IPS-18a (cell line): ENCODE measurements at regions not wholly inside any gene's neighbourhood (a gene's known extent, or its start where the extent isn't known, plus 50 kb on each side); places are given as distances from the start of the nearest gene placed in this dataset.

ENCODE experiments used
- H3K27ac ChIP-seq: one replicate; pipeline ENCODE4 v1.5.1; 2013; ENCODE audit warnings: low read length
- H3K27me3 ChIP-seq: one replicate; pipeline ENCODE4 v1.6.1; 2013; ENCODE audit warnings: mild to moderate bottlenecking, low read length; ENCODE audit not compliant: control insufficient read depth, insufficient read depth
- H3K36me3 ChIP-seq: one replicate; pipeline ENCODE4 v1.6.1; 2013; ENCODE audit warnings: low read depth, low read length; ENCODE audit not compliant: control insufficient read depth
- H3K4me1 ChIP-seq: one replicate; pipeline ENCODE4 v1.6.1; 2013; ENCODE audit warnings: low read depth, low read length; ENCODE audit not compliant: control insufficient read depth
- H3K4me3 ChIP-seq: one replicate; pipeline ENCODE4 v1.5.1; 2013; ENCODE audit warnings: low read length
- H3K9ac ChIP-seq: one replicate; pipeline ENCODE4 v1.6.1; 2013; ENCODE audit warnings: mild to moderate bottlenecking, low read length, moderate library complexity
- H3K9me3 ChIP-seq: one replicate; pipeline ENCODE4 v1.6.1; 2013; ENCODE audit warnings: low read depth, low read length; ENCODE audit not compliant: control insufficient read depth

GRCh38 chr4:189773909-189774308, 166.8 kb upstream of the FRG1 start:
- H3K9ac ChIP-seq = no peak overlapping the region
- no peak overlapping the region for H3K27ac ChIP-seq
- no peak overlapping the region for H3K4me3 ChIP-seq
- H3K27me3 ChIP-seq = no peaks in the 10 kb centered on the region
- H3K36me3 ChIP-seq = no peaks in the 10 kb centered on the region
- no peaks in the 10 kb centered on the region for H3K9me3 ChIP-seq
- H3K4me1 ChIP-seq = no peaks in the 10 kb centered on the region

DNA sequence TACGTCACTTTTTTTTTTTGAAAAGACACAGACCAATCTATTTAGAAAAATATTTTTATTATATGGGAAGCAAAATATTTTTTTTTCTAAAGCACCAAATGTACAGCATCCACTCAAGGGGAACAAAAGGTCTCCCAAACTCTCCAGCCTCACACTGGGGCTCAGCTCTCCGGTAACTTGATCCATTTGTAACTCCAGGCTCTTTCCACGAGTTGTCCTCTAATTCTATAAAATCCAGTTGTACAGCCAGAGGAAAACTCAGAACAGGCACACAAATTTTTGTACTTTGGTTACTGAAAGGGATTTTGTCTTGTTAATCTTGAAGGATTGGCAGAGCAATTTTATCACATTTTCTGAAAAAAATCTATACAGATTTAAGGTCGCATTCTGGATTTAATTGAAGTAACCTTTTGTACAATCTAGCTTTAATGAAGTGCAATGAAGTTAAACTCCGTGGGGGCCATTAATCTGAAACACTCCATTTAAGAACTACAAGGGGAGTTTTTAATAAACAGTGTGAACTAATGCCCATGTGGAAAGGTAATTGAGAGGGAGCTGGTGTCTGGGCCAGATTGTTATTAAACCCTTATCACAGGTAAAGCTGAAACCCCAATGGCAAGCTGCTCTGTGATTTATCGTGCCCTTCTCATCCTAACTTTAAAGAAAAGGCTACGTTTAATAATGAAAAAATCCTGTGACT, 161.2 kb upstream of the FRG1 start:
- no peak overlapping the region for H3K27ac ChIP-seq
- no peaks in the 10 kb centered on the region for H3K9me3 ChIP-seq
- no peak overlapping the region for H3K9ac ChIP-seq
- H3K4me3 ChIP-seq = no peak overlapping the region
- H3K36me3 ChIP-seq = no peaks in the 10 kb centered on the region
- peaks cover under 1% of the 10 kb centered on the region for H3K4me1 ChIP-seq
- no peaks in the 10 kb centered on the region for H3K27me3 ChIP-seq

GRCh38 chr4:189780391-189780790, 160.3 kb upstream of the FRG1 start:
- Histone ChIP-seq H3K36me3 (no peaks in the 10 kb centered on the region), H3K27ac (no peak overlapping the region), H3K4me1 (peaks cover 8% of the 10 kb centered on the region)

DNA sequence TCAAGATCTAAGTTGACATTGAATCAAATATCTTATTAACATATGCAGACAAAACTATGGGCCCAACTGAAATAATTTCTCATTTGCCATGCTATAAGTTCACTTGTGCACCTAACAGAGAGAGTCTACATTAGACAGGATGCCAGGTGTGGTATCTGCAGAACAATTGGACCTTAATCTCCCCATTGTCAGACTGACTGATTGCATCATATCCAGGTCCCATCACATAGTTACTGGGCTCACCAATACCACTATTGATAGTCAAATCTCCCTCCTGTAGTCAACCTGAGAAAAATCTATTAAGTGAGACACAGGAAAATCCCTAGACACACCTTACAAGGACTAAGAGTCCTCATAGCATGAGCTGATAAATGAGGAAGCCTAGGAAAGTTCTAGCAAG, 156.0 kb upstream of the FRG1 start:
- H3K27me3 ChIP-seq = no peaks in the 10 kb centered on the region
- peak overlapping the region; percentile 8 for H3K4me3 ChIP-seq
- H3K27ac ChIP-seq = no peak overlapping the region
- H3K9ac ChIP-seq = no peak overlapping the region
- H3K4me1 ChIP-seq = peaks cover 8% of the 10 kb centered on the region
- H3K9me3 ChIP-seq = no peaks in the 10 kb centered on the region
- H3K36me3 ChIP-seq = no peaks in the 10 kb centered on the region

More at GRCh38 chr4:189780391-189780790, 160.3 kb upstream of the FRG1 start:
- Histone ChIP-seq H3K9ac (no peak overlapping the region), H3K27me3 (no peaks in the 10 kb centered on the region), H3K9me3 (no peaks in the 10 kb centered on the region), H3K4me3 (no peak overlapping the region)

GRCh38 chr4:189785257-189785656, 155.4 kb upstream of the FRG1 start:
- peaks cover 8% of the 10 kb centered on the region for H3K4me1 ChIP-seq
- no peak overlapping the region for H3K9ac ChIP-seq
- no peak overlapping the region for H3K27ac ChIP-seq
- H3K4me3 ChIP-seq = no peak overlapping the region
- H3K36me3 ChIP-seq = no peaks in the 10 kb centered on the region
- no peaks in the 10 kb centered on the region for H3K9me3 ChIP-seq
- H3K27me3 ChIP-seq = no peaks in the 10 kb centered on the region

DNA sequence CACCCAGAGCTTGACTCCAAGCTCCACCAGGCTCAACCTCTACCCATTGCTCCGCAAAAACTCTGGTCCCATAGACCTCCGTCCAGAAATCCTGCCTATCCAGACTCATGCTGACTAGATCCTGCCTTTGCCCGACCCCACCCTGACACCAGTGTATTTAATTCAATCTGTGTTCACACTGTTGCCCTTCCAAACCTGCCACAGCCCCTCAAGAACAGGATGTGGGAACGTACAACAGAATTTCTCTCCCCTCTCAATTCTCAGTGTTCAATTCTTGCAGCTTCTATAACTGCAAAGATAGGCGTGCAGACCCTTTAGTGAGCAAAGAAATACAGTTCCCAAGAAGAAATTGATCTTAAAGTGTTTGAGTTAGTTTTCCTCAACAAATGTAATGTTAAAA, 154.2 kb upstream of the FRG1 start:
- Histone ChIP-seq H3K9ac (no peak overlapping the region), H3K27me3 (no peaks in the 10 kb centered on the region), H3K4me3 (no peak overlapping the region), H3K9me3 (no peaks in the 10 kb centered on the region), H3K27ac (no peak overlapping the region), H3K4me1 (peaks cover 8% of the 10 kb centered on the region), H3K36me3 (no peaks in the 10 kb centered on the region)

DNA sequence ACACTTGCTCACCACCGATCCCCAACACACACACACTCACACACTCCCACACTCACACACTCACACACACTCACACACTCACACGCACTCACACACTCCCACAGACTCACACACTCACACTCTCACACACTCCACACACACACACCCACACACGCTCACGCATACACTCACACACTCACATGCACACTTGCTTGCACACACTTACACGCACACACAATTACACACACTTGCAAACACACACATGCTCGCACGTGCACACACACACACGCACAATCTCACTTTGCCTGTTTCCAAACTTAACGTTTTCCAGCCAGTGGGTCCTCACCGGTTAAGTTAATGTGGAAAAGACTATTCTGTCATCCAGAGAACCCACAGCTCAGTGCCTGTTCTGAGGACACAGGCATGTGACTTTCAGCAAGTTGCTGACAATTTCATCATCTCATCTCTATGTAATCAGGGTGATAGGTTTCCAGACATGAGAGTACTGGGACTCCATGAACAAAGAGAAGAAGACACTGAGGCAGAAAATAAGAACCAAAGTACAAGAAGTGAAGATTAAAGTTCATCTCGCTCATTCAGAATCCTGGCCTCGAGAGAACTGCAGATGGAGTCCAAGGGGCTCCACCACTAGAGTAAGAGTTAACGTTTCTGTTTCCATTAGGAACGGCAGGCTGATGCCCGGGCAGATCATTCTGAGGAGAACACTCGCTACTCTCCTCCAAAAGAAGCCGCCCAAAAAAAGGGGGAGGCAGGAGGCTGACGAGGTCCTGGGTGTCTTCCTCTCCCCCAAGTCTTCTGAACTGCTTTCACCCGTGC, 153.2 kb upstream of the FRG1 start:
- H3K27me3 ChIP-seq = no peaks in the 10 kb centered on the region
- no peak overlapping the region for H3K9ac ChIP-seq
- H3K27ac ChIP-seq = no peak overlapping the region
- H3K4me1 ChIP-seq = peaks cover 8% of the 10 kb centered on the region
- no peaks in the 10 kb centered on the region for H3K36me3 ChIP-seq
- H3K4me3 ChIP-seq = no peak overlapping the region
- no peaks in the 10 kb centered on the region for H3K9me3 ChIP-seq

DNA sequence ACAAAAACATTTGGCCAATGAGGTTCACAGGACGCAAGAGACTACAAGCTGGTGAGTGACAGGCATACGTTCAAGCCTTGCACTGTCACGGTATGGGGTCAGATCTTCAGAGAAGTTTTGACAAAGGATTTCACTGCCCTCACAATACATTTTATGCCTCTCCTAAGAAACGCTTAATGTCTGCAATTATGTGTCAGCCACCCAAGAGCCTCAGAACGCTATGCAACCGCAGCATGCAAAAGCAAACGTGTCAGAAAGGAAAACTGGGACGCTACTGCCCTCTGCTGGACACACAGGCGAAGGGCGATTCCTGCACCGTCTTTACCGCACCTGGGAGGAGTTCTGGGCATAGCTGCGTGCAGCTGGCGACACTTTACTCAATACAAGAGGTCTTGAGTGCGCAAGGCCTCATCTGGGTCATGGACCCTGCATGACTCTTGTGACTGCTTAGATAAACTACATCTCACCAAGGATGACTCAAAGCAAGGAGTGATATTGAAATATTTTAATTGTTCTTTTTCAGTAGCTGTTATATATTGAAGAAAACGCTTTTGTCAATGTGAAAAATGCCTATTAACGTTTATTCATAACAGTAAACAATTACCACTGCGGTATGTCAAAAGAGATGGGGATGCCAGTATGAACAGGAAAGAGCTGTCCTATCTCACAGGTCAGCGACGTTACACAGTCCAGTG, 147.6 kb upstream of the FRG1 start:
- no peaks in the 10 kb centered on the region for H3K4me1 ChIP-seq
- H3K27ac ChIP-seq = no peak overlapping the region
- H3K27me3 ChIP-seq = no peaks in the 10 kb centered on the region
- no peak overlapping the region for H3K4me3 ChIP-seq
- no peaks in the 10 kb centered on the region for H3K9me3 ChIP-seq
- no peak overlapping the region for H3K9ac ChIP-seq
- H3K36me3 ChIP-seq = no peaks in the 10 kb centered on the region

DNA sequence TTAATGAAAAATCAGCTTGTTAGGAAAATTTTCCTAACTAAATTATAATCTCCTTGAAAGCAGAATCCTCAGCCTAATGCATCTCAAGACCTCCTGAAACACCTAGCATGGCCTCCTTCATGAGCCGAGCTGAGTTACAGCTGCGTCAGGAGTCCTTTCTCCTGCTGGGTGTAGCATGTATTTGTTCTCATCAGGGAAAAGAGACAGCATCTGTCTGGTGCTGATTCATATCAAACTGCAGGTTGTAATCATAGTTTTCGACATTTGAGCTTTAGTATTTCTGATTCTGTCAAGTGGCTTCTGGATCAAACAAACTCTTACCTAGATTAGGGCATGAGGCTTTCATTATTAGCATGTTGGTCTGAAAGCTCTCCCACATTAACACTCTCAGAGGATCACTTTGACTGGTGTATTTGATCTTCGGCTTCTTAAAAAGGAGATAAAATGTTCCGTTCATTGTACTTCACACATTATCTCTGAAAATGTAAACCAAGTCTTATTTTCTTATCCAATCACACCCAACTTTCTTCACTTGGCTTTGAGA, 140.1 kb upstream of the FRG1 start:
- H3K4me3 ChIP-seq = no peak overlapping the region

GRCh38 chr4:189802884-189803283, 137.8 kb upstream of the FRG1 start:
- no peak overlapping the region for H3K9ac ChIP-seq
- no peaks in the 10 kb centered on the region for H3K9me3 ChIP-seq
- H3K36me3 ChIP-seq = no peaks in the 10 kb centered on the region
- no peaks in the 10 kb centered on the region for H3K4me1 ChIP-seq
- no peaks in the 10 kb centered on the region for H3K27me3 ChIP-seq
- H3K4me3 ChIP-seq = no peak overlapping the region
- no peak overlapping the region for H3K27ac ChIP-seq

More for the DNA sequence above, 140.1 kb upstream of the FRG1 start:
- Histone ChIP-seq H3K27ac (no peak overlapping the region), H3K27me3 (no peaks in the 10 kb centered on the region), H3K36me3 (no peaks in the 10 kb centered on the region), H3K4me1 (no peaks in the 10 kb centered on the region), H3K9me3 (no peaks in the 10 kb centered on the region), H3K9ac (no peak overlapping the region)

DNA sequence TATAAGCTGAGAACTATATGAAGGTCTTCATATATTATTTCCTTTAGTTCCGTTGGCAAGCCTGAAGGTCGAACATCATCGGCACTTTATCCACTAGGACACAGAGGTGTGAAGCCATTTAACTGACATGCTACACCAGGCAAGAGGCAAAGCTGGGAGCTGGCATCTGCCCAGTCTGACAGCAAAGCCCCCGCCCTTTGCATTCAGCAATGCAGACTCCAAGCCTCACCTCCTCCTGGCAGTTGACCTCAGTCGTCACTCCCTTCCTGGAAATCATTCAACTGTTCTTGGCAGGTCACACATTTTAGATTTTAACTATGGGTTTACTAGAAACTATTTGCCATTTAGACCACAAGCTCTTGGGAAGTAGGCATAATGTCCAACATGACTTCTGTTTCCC, 135.8 kb upstream of the FRG1 start:
- H3K36me3 ChIP-seq = no peaks in the 10 kb centered on the region
- H3K9ac ChIP-seq = no peak overlapping the region
- H3K4me1 ChIP-seq = no peaks in the 10 kb centered on the region
- H3K4me3 ChIP-seq = no peak overlapping the region
- no peaks in the 10 kb centered on the region for H3K27me3 ChIP-seq
- H3K9me3 ChIP-seq = no peaks in the 10 kb centered on the region
- no peak overlapping the region for H3K27ac ChIP-seq
